T-helper 1 cell (primary cell): ENCODE measurements at regions not wholly inside any gene's neighbourhood (a gene's known extent, or its start where the extent isn't known, plus 50 kb on each side); places are given as distances from the start of the nearest gene placed in this dataset.

Experiments
- DNase-seq, 5 donors: peaks; one replicate each; pipeline ENCODE4 v3.0.0-alpha.2; 2012 to 2020

DNA sequence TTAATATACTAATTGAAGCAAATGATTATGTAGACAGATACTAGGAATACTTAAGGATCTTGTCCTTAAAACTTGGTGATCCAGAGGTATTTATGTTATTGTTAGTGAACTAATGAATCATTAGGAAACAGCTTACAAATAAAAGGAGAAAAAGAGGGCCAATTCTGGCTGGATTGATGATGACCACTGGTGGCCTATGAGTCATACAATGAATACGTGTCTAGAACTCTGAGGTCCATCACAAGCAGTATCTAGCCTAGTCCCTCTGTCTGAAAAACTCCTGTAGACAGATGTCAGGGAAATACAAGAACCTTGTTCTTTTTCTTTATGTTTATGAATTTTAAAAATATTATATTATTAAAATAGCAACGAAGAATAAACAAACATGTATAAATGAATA, 51.7 kb upstream of the RTL1 start:
- DNase-seq, result no peak

DNA sequence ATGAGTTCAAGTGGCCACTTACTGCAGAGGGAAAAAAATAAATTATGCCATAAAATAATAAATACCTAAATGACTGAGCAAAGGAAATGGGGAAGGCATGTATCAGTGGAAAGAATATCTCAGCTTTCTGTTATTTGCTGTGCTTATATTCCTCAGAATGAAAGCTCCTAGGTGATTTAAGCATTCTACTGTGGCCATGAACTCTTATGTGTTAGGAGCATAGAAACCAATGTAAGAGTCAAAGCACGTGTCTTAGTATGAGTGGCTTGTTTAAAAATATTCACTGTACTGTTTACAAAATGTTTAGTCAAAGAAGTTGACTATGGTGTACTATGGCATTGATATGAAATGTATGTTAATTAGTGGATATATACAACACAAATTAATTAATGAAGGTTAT, 59.0 kb upstream of the RTL1 start:
- DNase-seq, result no peak

DNA sequence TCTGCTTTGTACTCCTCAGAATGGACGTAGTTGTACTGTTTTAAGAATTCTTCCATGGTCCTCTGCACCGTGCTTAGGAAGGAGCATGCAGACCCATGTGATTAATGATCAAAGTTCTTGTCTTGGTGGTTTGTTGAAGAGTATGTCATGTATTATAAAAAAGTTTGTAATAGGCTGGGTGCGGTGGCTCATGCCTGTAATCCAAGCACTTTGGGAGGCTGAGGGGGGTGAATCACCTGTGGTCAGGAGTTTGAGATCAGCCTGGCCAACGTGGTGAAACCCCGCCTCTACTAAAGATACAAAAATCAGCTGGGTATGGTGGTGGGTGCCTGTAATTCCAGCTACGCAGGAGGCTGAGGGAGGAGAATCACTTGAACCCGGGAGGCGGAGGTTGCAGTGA, 61.8 kb upstream of the RTL1 start:
- DNase-seq, result no peak

DNA sequence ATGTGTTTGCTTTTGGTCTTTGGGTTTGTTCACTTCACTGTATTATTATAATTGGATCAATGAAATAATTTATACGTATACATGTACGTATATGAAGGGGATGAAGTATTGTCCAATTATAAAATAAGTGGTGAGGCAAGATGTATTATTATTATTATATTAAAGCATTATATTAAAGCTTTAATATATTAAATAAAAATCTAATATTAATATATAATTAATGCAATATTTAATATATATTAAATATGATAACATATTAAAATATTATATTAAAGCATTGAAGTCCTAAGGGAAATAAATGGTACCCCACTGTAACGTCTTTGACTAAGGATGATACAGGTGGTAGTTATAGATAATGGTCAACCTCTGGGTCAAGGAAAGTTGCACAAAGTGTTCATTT, 63.7 kb upstream of the RTL1 start:
- DNase-seq, result no peak

DNA sequence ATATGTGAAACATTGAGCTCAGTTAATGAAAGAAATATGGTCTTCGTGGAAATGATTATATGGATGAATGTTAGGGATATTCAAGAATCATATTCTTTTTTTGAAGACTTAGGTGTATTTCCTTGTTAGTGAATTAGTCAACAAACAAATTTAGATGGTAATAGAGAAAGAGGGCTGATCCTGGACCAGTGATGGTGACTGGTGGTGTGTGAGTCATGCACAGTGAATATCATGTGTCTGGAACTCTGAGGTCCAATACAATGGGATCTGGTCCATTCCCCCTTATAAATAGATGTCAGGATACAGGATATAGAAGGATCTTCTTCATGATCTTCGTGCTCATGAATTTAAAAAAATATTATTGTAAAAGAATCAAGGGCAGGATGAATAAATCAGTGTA, 64.4 kb upstream of the RTL1 start:
- no peak for DNase-seq

GRCh38 chr14:100972118-100972897, 68.8 kb upstream of the RTL1 start:
- DNase-seq, result no peak

- no peak for DNase-seq
These were observed 72.1 kb upstream of the RTL1 start for GRCh38 chr14:100975671-100976070.

- no peak for DNase-seq
These were observed 75.6 kb upstream of the RTL1 start for GRCh38 chr14:100979079-100979478.

GRCh38 chr14:100979780-100980179, 76.3 kb upstream of the RTL1 start:
- no peak for DNase-seq

GRCh38 chr14:100980823-100981222, 77.3 kb upstream of the RTL1 start:
- no peak for DNase-seq

DNA sequence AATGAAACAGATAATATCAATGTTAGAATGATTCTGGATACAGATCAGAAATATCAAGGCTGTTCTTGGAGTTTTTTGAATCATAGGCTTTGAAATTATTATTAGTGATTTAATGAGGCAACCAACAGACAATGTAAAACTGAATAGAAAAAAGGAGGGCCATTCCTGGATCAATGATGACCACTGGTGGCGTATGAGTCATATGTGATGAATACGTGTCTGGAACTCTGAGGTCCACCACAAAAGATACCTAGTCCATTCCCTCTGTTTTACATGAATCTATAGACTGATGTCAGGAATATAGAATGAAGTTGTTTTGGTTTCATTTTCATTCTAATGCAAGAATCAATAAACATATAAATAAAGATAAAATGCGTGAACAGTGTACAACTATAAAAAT, 78.3 kb upstream of the RTL1 start:
- no peak for DNase-seq

GRCh38 chr14:100982353-100982752, 78.8 kb upstream of the RTL1 start:
- DNase-seq, result no peak

DNA sequence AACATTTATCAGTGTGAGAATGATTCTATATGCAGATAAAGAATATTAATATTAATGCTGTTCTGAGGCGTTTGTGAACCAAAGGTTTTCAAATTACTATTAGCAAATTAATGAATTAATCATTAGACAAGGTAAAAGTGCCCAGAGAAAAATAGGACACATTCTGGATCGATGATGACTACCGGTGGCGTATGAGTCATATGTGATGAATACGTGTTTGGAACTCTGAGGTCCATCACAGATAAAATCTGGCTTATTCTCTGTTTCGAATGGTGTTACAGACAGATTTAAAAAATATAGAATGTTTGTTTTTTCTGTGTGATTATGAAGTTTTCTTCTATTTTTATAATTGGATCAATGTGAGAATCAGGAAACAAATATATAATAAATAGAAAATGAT, 79.2 kb upstream of the RTL1 start:
- no peak for DNase-seq

- DNase-seq, result no peak
These were observed 80.2 kb upstream of the RTL1 start for GRCh38 chr14:100983710-100984109.

DNA sequence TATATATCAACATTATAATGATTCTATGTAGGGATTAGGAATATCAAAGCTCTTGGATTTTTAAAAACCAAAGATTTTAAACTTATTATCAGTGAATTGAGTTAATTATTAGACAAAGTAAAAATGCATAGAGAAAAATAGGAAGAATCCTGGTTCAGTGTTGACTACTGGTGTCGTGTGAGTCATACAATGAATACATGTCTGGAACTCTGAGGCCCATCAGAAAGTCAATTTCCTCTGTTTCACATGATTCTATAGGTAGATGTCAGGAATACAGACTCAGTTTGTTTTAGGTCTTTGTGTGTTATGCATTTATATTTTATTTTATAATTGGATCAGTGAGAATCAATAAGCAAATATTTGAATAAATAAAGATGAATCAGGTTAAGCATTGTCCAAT, 84.5 kb upstream of the RTL1 start:
- no peak for DNase-seq

DNA sequence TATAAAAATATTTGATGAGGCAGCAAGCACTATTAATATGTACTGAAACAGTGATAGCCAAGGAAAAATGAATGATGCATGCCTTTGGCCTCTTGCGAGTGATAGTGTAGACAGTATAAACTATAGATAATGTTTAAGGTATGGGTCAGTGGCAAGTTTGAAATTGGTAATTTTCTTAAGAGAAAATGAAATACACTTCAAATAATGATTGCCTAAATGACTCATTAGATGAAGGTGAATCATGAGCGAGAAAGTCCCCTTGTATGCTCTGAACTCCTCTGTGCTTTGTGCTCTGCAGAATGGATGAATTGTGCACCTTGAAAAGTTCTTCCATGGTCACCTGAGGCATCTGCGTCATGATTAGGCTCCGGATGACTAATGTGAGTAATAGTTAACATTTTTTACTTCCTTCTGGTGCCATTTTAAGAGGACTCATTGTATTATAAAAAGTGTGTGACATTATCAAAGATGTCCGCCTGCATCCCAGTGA, 84.9 kb upstream of the RTL1 start:
- no peak for DNase-seq

GRCh38 chr14:100988956-100989355, 85.4 kb upstream of the RTL1 start:
- DNase-seq, result no peak

DNA sequence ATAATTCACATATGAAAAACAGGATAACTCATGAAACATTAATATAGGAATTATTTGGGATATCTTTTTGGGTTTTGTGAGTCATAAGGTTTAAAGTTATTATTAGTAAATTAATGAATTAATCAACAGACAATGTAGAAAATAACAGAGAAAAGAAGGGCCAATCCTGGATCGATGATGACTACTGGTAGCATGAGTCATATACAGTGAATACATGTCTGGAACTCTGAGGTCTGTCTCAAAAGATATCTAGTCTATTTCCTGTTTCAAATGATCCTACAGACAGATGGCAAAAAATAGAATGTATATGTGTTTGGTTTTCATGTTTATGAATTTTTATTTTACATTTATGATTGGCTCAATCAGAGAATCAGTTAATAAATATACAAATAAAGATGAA, 86.4 kb upstream of the RTL1 start:
- DNase-seq, result no peak

DNA sequence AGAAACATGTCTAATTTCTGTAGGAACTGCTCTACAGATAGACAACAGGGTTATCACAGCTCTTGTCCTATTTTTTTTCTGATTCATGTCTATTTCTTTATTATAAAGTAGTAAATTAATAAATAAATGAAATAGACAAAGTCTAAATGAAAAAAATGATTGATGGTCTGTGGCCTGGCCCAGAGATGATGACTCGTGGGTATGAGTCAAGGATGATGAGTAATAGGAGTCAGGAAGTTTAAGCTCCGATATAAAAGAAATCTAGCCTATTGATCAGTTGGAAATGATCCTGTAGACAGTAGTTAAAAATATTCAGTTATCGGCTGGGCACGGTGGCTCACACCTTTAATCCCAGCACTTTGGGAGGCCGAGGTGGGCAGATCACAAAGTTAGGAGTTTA, 90.6 kb upstream of the RTL1 start:
- DNase-seq, result no peak

GRCh38 chr14:100994756-100995330, 91.3 kb upstream of the RTL1 start:
- DNase-seq, result no peak

DNA sequence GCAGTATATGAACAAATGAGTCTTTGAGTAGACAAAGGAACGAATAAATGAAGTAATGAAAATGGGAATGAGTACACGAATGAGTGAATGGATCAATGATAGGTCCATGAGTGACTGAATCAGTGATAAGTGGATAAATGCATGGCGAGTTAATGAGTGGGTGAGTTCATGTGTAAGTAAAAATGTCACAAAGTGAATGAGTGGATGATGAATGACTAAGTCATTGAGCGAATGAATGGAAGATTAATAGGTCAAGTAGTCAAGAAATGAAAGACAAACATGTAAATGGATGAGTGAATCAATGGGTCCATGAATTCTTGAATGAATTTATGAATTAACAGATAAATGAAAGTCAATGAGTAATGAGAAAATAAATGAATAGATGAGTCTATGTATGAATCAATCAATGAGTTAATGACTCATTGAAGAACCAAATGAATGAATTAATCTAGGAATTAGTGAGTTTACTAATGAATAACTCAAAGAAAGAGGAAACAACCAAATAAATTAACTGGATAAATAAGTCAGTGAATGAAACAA, 97.3 kb upstream of the RTL1 start:
- DNase-seq, result no peak

DNA sequence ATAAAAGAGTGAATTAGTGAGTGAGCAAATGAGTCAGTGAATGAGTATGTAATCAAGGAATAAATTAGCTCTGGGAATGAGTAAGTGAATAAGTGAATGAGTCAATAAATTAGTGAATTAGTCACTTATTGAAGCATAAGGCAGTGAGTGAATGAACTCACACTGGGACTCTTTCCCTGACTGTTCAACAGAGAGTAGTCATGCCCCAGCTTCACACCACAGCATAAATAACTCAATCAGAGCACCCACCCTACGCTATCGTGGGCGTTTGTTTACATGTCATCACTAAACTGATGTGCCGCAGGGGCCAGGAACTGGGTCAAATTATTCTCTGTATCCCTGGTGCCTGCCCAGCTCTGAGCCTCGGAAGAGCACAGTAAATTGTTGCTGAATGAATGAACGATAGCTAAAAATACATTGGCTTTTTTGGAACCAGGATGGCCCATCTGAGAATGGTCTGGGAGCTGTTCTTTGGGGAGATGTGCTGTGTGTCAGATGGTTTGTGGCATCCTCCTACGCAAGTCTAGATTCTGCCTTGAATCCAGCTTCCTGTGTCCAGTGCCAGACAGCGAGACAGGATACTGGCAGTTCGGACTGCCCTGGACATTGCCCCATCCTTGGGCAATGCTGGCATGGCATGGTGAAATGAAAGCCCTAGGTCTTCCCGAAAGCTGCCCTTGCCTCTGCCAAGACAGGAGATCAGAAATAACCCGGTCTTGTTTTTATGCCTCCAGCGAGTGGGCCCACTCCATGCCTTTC, 98.0 kb upstream of the RTL1 start:
- DNase-seq, result no peak

- DNase-seq, result no peak
These were observed 99.2 kb upstream of the RTL1 start for GRCh38 chr14:101002738-101003137.

DNA sequence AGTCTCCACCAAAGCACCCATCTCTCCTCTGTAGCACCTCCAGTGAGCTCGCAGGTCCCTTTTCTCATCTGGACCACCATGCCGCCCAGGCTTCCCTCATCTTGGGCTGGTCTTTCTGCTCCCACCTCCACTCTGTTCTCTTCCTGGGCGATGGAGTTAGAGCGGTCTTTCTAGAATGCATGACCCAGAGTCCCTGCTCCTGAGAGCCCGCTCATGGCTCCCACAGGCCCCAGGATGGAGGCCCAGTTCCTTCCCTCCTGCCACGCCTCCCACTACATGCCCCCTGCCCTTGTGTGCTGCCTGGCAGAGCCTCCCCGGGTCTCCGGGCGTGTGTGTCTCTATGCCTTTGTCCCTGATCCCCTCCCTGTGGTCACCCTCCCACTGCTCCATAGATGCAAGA, 100.7 kb upstream of the RTL1 start:
- DNase-seq, result no peak
